HuH-7 (cell line): ENCODE measurements at regions not wholly inside any gene's neighbourhood (a gene's known extent, or its start where the extent isn't known, plus 50 kb on each side); places are given as distances from the start of the nearest gene placed in this dataset.

ENCODE experiments used
- DNase-seq: peaks from one replicate; pipeline ENCODE4 v3.0.0; 2011; ENCODE audit warnings: low spot score

DNA sequence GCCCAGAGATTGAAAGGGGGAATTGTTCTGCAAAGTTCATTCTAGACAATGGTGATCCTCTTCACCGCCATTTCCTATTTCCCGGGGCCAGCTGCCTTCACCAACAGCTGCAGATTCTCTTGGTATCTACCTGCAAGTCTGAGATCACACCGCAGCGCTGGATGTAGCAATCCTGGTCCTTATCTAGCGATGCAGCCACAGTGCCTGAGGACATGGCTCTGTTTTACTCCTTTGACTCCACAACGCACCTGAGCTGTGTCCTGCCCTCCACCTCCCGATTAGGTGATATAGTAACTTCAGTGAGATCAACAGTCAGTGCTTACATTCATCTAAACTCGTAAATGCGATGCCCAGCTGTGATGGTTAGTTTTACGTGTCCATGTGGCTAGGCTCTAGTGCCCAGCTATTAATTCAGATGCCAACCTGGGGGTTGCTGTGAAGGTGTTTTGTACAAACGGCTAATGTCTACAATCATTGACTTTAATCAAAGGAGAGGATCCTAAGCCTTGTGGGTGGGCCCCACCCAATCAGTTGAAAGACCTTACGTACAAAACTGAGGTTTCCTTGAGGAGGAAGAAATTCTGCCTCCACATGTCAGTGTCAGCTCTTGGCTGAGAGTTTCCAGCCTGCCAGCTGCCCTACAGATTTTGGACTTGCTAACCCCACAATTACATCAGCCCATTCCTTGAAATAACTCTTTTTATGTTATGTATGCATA lies 189.8 kb downstream of the SH3BP4 start:
- DNase-seq = no peak

DNA sequence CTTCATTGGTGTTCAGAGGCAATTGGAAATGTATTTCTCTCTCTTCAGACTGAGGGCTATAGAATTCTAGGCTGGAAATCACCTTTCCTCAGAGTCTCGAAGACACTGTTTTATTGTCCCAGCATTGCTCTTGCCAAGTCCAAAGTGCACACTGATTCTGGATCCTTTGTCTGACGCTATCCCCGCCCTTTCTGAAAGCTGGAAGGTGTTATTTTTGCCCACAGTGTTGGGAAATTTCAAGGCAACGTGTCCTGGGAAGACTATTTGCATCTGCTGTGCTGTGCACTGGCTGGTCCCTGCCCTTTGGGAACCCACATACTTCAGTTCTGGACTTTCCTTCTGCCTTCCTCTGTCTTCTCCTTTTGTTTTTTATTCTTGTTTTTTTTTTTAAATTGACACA lies 190.8 kb downstream of the SH3BP4 start:
- DNase-seq = no peak

GRCh38 chr2:235143789-235144188 lies 192.0 kb downstream of the SH3BP4 start:
- DNase-seq = no peak

DNA sequence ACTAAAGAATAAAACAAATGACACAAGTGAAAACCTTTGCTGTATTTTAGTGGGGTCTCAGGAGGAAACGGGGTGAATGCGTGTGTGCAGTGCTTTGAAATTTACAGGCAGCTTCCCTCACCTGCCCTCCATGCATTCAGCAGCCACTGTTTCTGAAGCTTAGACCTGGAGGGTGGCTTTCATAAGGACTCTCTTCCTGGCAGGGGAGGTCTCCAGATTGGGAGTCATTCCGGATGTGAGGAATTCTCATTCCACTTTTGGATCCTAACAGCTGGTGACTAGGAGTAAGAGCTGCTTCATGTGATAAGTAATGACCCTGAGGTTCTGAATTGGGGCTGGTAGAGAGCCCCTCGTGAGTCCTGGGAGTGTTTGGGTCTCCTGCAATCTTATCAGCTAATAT lies 192.5 kb downstream of the SH3BP4 start:
- DNase-seq = no peak

- DNase-seq = no peak
These were observed 194.4 kb downstream of the SH3BP4 start for GRCh38 chr2:235146206-235146605.

DNA sequence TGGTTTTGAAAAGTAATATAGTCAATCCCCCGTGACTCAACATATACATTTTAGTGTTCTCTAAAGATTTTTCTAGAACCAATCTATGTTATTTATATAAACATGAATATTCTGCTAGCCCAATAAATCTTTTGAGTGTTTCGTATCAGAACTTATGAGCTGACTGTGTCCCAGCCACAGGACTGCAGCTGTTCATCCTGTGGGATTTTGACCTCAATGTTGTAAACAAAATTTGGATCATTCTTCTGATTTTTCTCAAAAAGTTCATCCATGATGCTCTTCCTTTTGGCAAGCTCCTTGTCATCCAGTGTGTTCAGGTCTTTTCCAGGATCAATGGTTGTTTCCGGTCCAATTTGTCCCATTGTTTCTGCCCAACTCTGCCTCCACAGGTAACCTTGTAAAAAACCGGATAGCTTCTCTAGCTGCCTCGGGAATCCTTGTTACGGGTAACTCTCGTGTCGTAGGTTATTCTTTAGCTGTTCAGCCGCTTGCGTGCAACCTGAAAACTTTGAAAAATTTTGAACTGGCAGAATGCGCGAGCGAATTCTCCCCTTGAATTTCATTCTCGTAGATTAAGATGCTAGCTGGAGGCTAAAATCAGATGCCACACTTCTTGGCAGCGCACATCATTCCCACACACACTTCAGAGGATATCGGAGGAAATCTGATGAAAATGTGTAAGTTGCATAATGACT lies 195.2 kb downstream of the SH3BP4 start:
- no peak for DNase-seq

DNA sequence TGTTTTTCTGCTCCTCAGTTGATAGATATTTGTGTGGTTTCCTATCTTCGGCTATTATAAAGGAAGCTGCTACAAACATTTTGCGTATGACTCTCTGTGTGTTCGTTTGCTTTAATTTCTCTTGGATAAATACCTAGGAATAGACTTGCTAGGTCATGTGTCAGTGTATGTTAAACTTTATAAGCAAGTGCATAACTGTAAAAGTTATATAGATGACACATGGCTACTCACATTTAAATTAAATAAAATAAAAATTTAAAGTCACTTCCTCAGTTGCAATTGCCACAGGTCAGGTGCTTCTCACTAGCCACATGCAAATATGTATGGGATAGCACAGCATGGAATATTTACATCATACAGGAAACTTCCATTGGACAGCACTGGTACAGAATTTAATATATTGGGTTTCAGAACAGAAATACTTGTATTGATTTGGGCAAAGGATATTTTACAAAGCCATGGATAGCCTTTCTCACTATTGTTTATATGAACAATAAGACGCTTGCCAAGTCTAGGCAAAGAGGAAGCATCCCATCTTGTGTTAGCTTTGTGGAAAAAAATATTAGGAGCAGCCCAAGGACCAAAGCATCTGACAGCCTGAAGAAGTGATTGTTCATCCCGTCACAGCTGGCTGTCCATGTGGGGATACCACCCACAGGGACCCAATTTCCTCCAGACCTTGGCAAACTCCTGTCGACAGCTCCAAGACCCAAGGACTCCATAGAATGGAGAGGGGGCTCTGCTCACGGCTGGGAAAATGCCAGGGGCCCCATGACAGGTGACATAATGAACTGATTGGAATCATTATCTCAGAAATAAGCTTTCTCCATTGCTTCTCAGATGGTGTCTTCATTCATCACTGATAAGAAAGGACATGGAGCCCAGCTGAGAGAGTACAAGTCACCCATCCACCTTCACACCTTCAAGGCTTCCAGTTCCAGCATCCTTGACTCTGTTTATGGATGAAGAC lies 196.7 kb downstream of the SH3BP4 start:
- DNase-seq = no peak

DNA sequence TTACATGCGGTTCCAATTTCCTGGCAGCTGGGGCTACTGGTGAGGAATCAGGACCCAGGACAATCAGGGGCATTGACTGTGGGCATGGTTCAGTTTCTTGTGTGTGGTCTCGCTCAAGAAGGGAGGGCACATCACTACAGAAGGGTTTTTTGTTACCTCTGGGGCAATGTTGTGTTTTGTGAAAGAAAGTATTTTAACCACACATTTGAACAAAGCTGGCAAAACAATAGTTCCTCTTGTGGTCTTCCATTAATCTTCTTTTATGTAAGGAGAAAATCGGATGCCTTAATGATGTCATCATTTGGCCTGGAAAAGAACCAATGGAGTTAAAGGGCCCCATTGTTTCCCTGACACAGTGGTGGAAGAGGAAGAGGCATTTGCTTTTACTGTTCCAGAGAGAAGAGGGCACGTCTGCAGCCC lies 197.4 kb downstream of the SH3BP4 start:
- DNase-seq = no peak

- no peak for DNase-seq
These were observed 197.9 kb downstream of the SH3BP4 start for GRCh38 chr2:235149736-235150135.

- DNase-seq = no peak
These were observed 199.3 kb downstream of the SH3BP4 start for GRCh38 chr2:235151152-235151551.

- no peak for DNase-seq
These were observed 203.3 kb downstream of the SH3BP4 start for GRCh38 chr2:235155163-235155562.

DNA sequence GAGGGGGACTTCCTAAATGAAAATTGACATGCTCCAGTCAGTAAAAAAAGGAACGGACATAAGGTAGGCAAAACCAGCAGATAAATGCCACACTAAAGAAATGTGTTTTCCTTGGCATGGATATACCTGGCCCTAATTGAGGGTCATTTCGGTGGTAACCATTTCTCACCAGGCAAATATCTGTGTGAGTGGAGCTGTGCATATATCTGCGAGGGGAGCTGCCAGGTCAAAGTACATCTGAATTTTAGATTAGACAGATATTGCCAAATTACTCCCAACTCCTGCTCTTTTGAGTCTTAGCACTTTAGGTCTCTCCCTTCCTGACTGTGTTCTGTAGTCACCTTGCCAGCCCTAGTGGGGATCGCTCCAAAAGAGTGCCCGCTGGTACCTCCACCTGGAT lies 204.2 kb downstream of the SH3BP4 start:
- DNase-seq = no peak

DNA sequence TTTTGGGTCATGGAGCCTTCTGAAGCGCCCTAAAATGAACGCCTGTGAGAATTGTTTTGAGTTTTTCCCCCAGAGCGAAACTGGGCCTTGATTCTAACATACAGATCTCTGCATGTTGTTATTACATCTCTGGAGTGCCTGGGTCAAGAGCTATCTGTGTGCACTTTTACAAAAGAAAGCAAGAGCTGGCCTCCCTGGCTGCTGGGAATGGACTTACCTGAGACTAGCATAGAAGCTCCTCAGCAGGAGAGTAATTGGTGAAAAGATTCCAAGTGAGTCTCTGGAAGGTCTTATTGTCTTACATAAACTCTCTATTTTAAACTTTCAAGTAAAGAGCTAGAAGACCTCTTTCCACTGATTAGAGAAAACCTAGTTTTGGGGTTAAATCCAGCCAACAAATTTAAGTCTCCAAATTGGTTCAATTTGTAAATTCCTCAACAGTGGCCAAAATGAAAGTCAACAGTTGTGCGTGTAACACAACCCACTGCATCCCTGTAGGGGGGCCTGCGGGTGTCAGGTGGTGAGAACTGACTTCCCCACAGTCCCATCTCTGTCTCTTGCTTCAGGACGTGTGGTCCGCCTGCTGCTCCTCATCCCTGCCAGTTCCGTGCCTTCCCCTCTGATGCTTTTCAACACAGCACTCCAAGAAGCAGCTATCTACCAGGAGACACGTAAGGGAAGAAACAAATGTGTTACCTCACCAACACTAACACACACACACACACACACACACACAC lies 206.1 kb downstream of the SH3BP4 start:
- DNase-seq = no peak

DNA sequence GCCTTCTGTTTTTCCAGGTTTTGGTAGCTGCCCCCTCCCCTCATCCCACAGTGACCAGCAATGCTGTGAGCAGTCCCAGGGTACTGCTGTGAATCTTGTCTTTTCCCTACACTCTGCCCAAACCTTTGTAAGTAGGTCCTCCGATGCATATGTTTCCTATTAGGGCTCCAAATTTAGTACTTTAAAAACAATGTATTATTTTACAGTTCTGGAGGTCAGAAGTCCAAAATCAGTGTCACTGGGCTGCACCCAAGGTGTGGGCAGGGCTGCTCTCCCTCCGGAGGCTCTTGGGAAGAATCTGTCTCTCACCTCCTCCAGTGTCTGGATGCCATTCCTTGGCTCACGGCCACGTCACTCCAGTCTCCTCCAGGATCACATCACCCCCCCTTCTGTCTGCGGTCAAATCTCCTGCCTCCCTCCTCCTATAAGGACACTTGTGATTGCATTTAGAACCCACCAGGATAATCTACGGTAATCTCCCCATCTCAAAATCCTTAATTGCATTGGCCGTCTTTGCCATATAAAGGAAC lies 208.5 kb downstream of the SH3BP4 start:
- no peak for DNase-seq

DNA sequence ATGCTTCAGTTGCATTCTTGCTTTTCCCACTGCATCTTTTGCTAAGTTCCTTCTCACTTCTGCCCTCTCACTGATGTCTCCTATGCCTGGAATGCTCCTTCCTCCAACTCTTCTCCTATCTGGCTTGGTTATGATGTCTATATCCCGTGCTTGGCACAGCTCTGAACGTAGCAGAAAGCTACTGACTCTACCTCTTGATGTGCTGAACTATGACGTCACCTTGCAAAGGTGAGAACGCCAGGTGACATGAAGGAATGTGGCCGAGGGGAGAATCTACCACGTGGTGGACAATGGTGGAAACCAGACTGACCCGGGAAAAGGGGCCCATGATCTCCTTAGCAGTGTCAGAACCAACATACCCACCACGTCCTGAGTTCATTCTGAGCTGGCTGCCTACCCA lies 209.7 kb downstream of the SH3BP4 start:
- DNase-seq = no peak

GRCh38 chr2:235162082-235162836 lies 210.4 kb downstream of the SH3BP4 start:
- DNase-seq = no peak

GRCh38 chr2:235162837-235163197 lies 211.0 kb downstream of the SH3BP4 start:
- DNase-seq = no peak

GRCh38 chr2:235165136-235165535 lies 213.3 kb downstream of the SH3BP4 start:
- no peak for DNase-seq

GRCh38 chr2:235165631-235166030 lies 213.8 kb downstream of the SH3BP4 start:
- DNase-seq = no peak

- no peak for DNase-seq
These were observed 216.6 kb downstream of the SH3BP4 start for GRCh38 chr2:235168174-235168979.
